Sigmoid colon (tissue), 6 donors: ENCODE measurements at regions not wholly inside any gene's neighbourhood (a gene's known extent, or its start where the extent isn't known, plus 50 kb on each side); places are given as distances from the start of the nearest gene placed in this dataset.

Experiments
- DNase-seq: peaks from one replicate; pipeline ENCODE4 v3.0.0-alpha.2; 2019
- H3K27ac ChIP-seq, 4 donors: fragments of 200-600 bp; sonication (generic); one replicate each; pipeline ENCODE4 v1.5.1; 2016 to 2019; ENCODE audit warnings: mild to moderate bottlenecking in 1 of 4
- H3K27me3 ChIP-seq, 3 donors: fragments of 200-600 bp; sonication (generic); one replicate each; pipeline ENCODE4 v1.5.1; 2019; ENCODE audit warnings: mild to moderate bottlenecking in 1 of 3
- H3K36me3 ChIP-seq, 4 donors: fragments of 200-600 bp; sonication (generic); one replicate each; pipeline ENCODE4 v1.5.1; 2016 to 2019
- H3K4me1 ChIP-seq, 4 donors: fragments of 200-600 bp; sonication (generic); one replicate each; pipeline ENCODE4 v1.5.1; 2017 to 2019
- H3K4me3 ChIP-seq, 4 donors: fragments of 200-600 bp; sonication (generic); one replicate each; pipeline ENCODE4 v1.5.1; 2017 to 2019; ENCODE audit warnings: mild to moderate bottlenecking in 2 of 4, moderate library complexity in 1 of 4
- H3K9me3 ChIP-seq, 4 donors: fragments of 200-600 bp in 3 of 4; sonication (generic) in 3 of 4; one replicate each; pipeline versions ENCODE4 v1.5.1 to v1.6.1; 2013 to 2019
- EP300 ChIP-seq, 4 donors: sonication (generic); formaldehyde crosslinking; IDR thresholded peaks; one replicate each; pipeline ENCODE4 v1.6.1; 2017; ENCODE audit warnings: antibody characterized with exemption in 4 of 4
- POLR2A ChIP-seq, 2 donors: fragments of 450-650 bp; IDR thresholded peaks; one replicate each; pipeline ENCODE4 v1.6.1; 2016; ENCODE audit warnings: antibody characterized with exemption in 2 of 2, mild to moderate bottlenecking in 2 of 2, moderate library complexity in 2 of 2
- POLR2AphosphoS5 ChIP-seq, 4 donors: sonication (generic); formaldehyde crosslinking; IDR thresholded peaks; one replicate each; pipeline ENCODE4 v1.6.1; 2017; ENCODE audit warnings: antibody characterized with exemption in 4 of 4
- WGBS, 2 donors: extraction: QIAGEN DNeasy Blood & Tissue Kit; methylation state at CpG; one replicate each; pipeline ENCODE4 v1.1.7; 2013; 5-methylcytosine and 5-hydroxymethylcytosine counted together
- intact Hi-C: fragments of 100-400 bp; cut with DNase I; formaldehyde crosslinking; loops from one replicate; pipeline ENCODE4 v1.15.1; 2023
- TF ChIP-seq, protein P1 (sequence below), 4 experiments: fragments of 450-650 bp in 3 of 4; fragments of 200-600 bp in 1 of 4; IDR thresholded peaks; one replicate each; pipeline ENCODE4 v1.5.1; 2016 to 2019; ENCODE audit warnings: antibody characterized with exemption in 4 of 4, mild to moderate bottlenecking in 3 of 4, moderate library complexity in 2 of 4
- donor health status: healthy with polysubstance abuse.
- donor health status: healthy.

- Histone ChIP-seq H3K36me3 (no peaks in the 10 kb centered on the region), H3K27ac (no peak overlapping the region), H3K9me3 (no peaks in the 10 kb centered on the region), H3K4me3 (no peak overlapping the region), H3K27me3 (no peaks in the 10 kb centered on the region), H3K4me1 (no peaks in the 10 kb centered on the region)
- WGBS, 2 donors = 68 to 74% methylated on average over 7 of the region's 7 CpGs
- DNase-seq = no peak
- no peak for TF ChIP-seq POLR2A (IDR thresholded peaks at IDR 0.05)
- TF ChIP-seq, protein P1, sequence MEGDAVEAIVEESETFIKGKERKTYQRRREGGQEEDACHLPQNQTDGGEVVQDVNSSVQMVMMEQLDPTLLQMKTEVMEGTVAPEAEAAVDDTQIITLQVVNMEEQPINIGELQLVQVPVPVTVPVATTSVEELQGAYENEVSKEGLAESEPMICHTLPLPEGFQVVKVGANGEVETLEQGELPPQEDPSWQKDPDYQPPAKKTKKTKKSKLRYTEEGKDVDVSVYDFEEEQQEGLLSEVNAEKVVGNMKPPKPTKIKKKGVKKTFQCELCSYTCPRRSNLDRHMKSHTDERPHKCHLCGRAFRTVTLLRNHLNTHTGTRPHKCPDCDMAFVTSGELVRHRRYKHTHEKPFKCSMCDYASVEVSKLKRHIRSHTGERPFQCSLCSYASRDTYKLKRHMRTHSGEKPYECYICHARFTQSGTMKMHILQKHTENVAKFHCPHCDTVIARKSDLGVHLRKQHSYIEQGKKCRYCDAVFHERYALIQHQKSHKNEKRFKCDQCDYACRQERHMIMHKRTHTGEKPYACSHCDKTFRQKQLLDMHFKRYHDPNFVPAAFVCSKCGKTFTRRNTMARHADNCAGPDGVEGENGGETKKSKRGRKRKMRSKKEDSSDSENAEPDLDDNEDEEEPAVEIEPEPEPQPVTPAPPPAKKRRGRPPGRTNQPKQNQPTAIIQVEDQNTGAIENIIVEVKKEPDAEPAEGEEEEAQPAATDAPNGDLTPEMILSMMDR (IDR thresholded peaks at IDR 0.05) = no peak
- TF ChIP-seq POLR2AphosphoS5 (IDR thresholded peaks at IDR 0.05) = no peak
- intact Hi-C loops = no loop called here
These were observed 150.5 kb downstream of the YTHDC2 start for GRCh38 chr5:113663879-113664541.

GRCh38 chr5:113673041-113673440 is 159.5 kb downstream of the YTHDC2 start:
- H3K4me1 ChIP-seq = no peaks in the 10 kb centered on the region
- TF ChIP-seq, protein P1 (IDR thresholded peaks at IDR 0.05) = no peak
- TF ChIP-seq EP300 (IDR thresholded peaks at IDR 0.05) = no peak
- TF ChIP-seq POLR2AphosphoS5 (IDR thresholded peaks at IDR 0.05) = no peak
- no peak for TF ChIP-seq POLR2A (IDR thresholded peaks at IDR 0.05)
- WGBS, 2 donors = 47 to 66% methylated on average over 3 of the region's 3 CpGs
- no peaks in the 10 kb centered on the region for H3K9me3 ChIP-seq
- no peak overlapping the region for H3K4me3 ChIP-seq
- no peaks in the 10 kb centered on the region for H3K36me3 ChIP-seq
- peaks cover 0 to 4% (median 0%) of the 10 kb centered on the region in 3 donors for H3K27me3 ChIP-seq
- intact Hi-C loops = no loop called here
- H3K27ac ChIP-seq = no peak overlapping the region
- DNase-seq = no peak

DNA sequence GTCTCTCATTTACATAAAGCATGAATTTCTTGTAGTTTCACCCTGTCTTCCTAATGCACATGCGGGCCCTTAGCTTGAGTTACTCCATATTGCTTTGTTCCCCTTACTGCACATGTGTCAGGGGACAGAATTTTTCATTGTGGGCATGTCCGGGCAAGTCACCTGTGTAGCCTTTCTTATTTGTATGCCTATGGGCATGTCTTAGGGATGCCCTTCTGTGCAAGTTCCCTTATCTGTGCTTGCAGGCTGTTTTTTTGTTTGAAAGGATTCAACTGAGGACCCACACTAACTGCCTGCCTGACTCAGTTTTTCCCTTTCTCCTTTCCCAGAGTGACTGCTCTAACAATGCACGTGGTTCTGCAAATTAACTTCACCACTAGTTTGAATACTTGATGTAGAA is 161.7 kb downstream of the YTHDC2 start:
- Histone ChIP-seq H3K27ac (no peak overlapping the region), H3K36me3 (no peaks in the 10 kb centered on the region), H3K4me1 (no peaks in the 10 kb centered on the region), H3K27me3 (peaks cover 0 to 4% (median 0%) of the 10 kb centered on the region in 3 donors), H3K9me3 (no peaks in the 10 kb centered on the region), H3K4me3 (no peak overlapping the region)
- TF ChIP-seq POLR2AphosphoS5 (IDR thresholded peaks at IDR 0.05) (no peak), EP300 (IDR thresholded peaks at IDR 0.05) (no peak), POLR2A (IDR thresholded peaks at IDR 0.05) (no peak)
- TF ChIP-seq, protein P1 (IDR thresholded peaks at IDR 0.05) = no peak
- intact Hi-C loops = no loop called here
- DNase-seq = no peak
- 89% methylated on average over 3 of the region's 3 CpGs for WGBS, 2 donors

DNA sequence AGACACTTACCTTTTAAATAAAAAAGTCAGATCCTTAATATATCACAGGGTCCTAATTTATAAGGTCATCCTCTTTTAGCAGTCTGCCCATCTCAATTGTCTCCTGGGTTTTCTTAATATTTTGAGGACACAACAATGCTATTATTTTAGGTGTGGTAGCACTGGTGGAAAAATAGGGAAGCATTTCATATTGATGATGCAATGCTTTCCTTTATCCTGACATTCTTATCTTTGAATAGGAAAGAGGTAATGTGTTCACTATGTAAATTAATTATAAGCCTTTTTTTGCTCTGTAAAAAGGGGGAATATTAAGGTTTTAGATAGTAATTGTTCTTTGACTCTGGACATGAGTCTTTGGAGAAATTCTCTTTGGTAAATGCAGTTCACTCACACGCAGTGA is 164.7 kb downstream of the YTHDC2 start:
- intact Hi-C loops = loop anchor here (2.0 kb wide), 1 partner anchor 771 kb away; no protein-coding TSS in a partner anchor
- 28 to 45% methylated on average over 1 of the region's 1 CpG for WGBS, 2 donors

More for the DNA sequence above, 164.7 kb downstream of the YTHDC2 start:
- Histone ChIP-seq H3K9me3 (no peaks in the 10 kb centered on the region), H3K27ac (no peak overlapping the region), H3K27me3 (peaks cover 0 to 4% (median 0%) of the 10 kb centered on the region in 3 donors), H3K36me3 (no peaks in the 10 kb centered on the region), H3K4me1 (no peaks in the 10 kb centered on the region), H3K4me3 (no peak overlapping the region)
- TF ChIP-seq EP300 (IDR thresholded peaks at IDR 0.05) (no peak), POLR2A (IDR thresholded peaks at IDR 0.05) (no peak), POLR2AphosphoS5 (IDR thresholded peaks at IDR 0.05) (no peak)
- TF ChIP-seq, protein P1 (IDR thresholded peaks at IDR 0.05) = no peak
- no peak for DNase-seq
